ENCODE measurements at regions not wholly inside any gene's neighbourhood (a gene's known extent, or its start where the extent isn't known, plus 50 kb on each side); places are given as distances from the start of the nearest gene placed in this dataset.

- no peak for TF ChIP-seq POLR2A (IDR thresholded peaks at IDR 0.05; ENCODE audit: extremely low read depth, insufficient read length)
- no peak for TF ChIP-seq CTCF (IDR thresholded peaks at IDR 0.05; ENCODE audit: low read depth, low read length)
- no peak for TF ChIP-seq MYC (IDR thresholded peaks at IDR 0.05; ENCODE audit: low read depth, low read length)
- no peak for TF ChIP-seq MAX (IDR thresholded peaks at IDR 0.05; ENCODE audit: low read depth, low read length)
These were observed 583.3 kb upstream of the FSHR start for GRCh38 chr2:49737606-49738005.
